ENCODE measurements at regions not wholly inside any gene's neighbourhood (a gene's known extent, or its start where the extent isn't known, plus 50 kb on each side); places are given as distances from the start of the nearest gene placed in this dataset.

DNA sequence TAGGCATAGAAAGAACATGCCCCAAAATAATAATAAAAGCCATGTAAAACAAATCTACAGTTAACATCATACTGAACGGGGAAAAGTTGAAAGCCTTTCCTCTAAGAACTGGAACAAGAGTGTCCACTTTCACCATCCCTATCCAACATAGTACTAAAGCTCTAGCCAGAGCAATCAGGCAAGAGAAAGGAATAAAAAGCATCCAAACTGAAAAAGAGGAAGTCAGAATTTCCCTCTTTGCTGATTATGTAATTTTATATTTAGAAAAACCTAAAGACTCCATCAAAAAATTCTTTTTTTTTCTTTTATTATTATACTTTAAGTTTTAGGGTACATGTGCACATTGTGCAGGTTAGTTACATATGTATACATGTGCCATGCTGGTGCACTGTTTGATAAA is 661.6 kb upstream of the CBLB start:
- no peak for DNase-seq (ENCODE audit: low read depth)

GRCh38 chr3:106531771-106532329 is 663.0 kb upstream of the CBLB start:
- DNase-seq (ENCODE audit: low read depth) = peak; percentile 12

GRCh38 chr3:106533093-106533787 is 664.4 kb upstream of the CBLB start:
- no peak for DNase-seq (ENCODE audit: low read depth)

GRCh38 chr3:106533788-106534160 is 665.0 kb upstream of the CBLB start:
- no peak for DNase-seq (ENCODE audit: low read depth)

- peak; percentile 98 for DNase-seq (ENCODE audit: low read depth)
These were observed 665.4 kb upstream of the CBLB start for GRCh38 chr3:106534206-106534605.

DNA sequence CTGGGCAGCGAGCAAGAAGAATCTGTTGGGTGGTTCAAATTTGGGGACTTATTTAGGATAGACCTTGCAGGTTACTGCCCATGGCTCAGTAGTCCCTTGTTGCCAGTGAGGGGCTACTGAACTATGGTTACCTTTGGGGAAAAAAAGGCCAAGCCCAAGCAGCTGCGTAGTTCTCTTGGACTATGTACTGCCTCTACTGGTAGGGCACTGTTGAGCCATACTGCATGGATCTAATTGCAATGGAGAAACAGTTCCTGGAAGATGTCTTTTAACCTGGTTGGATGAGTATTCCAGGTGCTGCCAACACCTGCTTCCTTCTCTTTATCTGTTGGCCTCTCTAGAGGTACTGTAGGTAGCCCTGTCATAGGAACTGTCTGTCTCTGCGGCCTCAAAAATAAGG is 671.9 kb upstream of the CBLB start:
- no peak for DNase-seq (ENCODE audit: low read depth)

GRCh38 chr3:106542101-106542769 is 673.4 kb upstream of the CBLB start:
- peak; percentile 30 for DNase-seq (ENCODE audit: low read depth)

GRCh38 chr3:106552351-106553043 is 683.7 kb upstream of the CBLB start:
- no peak for DNase-seq (ENCODE audit: low read depth)

GRCh38 chr3:106560451-106560966 is 691.7 kb upstream of the CBLB start:
- peak; percentile 89 for DNase-seq (ENCODE audit: low read depth)

DNA sequence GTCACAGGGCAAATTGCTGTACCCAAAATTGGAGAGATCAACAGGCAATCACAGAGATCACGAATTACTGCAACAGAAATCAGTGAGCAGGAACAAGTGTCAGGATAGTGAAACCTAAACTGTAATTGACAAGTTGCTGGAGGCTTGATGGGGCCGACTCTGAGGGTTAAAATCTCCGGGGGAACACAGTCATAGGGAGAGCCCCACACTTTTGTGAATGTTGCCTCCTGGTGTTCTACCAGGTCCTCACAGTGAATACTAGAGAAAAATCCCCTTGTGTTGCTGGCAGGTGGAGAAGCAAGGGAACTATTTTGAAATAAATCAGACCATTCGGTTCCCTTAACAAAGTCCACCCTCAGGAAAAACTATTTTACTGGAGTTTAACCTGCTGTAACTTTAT is 697.5 kb upstream of the CBLB start:
- peak; percentile 55 for DNase-seq (ENCODE audit: low read depth)

GRCh38 chr3:106570426-106570825 is 701.6 kb upstream of the CBLB start:
- DNase-seq (ENCODE audit: low read depth) = no peak

- no peak for DNase-seq (ENCODE audit: low read depth)
These were observed 704.8 kb upstream of the CBLB start for GRCh38 chr3:106573605-106574004.

DNA sequence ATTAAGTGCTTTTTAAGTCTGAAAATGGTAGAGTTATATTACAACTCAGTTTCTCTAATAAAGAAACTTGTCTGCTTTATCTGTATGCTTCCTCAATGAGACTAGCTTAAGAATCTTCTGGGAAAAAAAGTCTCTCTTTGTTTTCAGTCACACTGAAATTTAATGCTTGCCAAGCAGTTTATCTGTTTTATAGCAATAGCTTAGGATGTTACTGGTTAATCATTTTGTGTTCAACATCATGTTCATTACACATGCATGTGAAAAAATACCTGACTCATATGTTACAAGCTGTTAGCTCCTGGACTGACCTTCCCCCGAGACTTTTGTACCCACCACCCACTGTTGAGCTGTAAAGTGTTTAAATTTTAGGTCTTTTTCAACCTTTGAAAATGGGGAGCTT is 706.2 kb upstream of the CBLB start:
- DNase-seq (ENCODE audit: low read depth) = no peak

- no peak for DNase-seq (ENCODE audit: low read depth)
These were observed 708.4 kb upstream of the CBLB start for GRCh38 chr3:106577241-106577640.

- DNase-seq (ENCODE audit: low read depth) = no peak
These were observed 710.1 kb upstream of the CBLB start for GRCh38 chr3:106578911-106579310.

DNA sequence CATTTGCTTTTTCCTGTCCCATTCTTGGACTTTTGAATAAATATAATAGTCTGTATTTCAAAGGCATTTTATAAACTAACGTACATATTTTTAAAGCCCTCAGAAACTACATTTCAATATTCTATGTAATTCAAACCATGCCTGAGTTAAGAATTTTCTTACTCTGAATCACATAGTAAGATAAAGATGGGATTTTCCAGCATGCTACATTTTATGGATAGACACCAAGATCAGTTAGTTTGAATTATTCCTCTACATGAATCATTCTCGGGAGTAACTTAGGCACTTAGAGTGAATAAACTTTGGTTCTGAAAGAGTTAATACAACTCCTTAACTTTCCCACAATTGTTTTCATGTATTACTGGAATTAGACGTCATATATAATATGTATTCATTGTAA is 713.3 kb upstream of the CBLB start:
- DNase-seq (ENCODE audit: low read depth) = no peak

DNA sequence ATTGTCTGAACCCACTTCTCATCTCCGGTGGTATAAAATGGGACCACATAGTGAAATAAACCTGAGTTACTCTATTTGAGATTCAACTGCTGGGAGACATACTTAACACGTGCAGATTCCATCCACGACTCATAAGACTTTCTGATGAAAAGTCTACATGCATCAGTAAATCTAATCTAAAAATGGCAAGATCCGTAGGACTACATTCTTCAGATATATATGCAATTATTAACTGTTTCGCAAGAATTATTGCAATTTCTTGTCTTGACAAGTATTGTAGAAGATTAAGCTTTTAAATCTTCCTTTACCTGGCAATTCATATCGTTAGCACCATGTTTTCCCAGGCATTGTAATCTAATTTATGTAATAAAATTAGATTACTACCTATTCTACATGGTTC is 718.7 kb upstream of the CBLB start:
- DNase-seq (ENCODE audit: low read depth) = no peak

- DNase-seq (ENCODE audit: low read depth) = no peak
These were observed 719.9 kb upstream of the CBLB start for GRCh38 chr3:106588739-106589138.

DNA sequence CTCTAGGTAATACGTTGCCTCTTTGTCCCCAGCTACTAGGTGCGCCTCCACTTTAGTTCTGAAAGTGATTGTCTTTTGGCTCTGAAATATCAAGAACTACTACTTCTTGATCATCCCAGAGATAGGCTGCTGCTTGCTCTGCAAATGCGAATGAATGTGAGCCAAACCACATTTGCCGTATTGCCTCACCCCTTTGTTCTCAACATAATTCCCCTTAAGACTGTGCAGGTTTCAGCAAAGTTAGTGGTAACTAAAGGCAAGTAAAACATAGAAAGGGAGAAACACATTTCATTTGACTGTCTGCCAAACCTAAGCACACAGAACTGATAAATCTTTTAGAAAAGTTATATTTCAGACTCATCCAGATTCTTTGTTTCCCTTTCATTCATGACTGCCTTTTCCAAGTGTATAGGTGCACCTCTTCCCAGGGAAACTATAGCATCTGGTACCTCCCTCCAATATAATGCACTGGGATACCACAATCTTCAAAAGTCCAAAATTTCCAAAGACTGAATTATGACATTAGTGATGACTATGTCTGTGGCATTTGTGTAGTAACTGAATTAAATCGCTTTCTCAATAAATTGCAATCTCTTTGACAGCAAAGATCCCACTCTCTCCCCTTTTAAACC is 720.6 kb upstream of the CBLB start:
- DNase-seq (ENCODE audit: low read depth) = peak; percentile 74

DNA sequence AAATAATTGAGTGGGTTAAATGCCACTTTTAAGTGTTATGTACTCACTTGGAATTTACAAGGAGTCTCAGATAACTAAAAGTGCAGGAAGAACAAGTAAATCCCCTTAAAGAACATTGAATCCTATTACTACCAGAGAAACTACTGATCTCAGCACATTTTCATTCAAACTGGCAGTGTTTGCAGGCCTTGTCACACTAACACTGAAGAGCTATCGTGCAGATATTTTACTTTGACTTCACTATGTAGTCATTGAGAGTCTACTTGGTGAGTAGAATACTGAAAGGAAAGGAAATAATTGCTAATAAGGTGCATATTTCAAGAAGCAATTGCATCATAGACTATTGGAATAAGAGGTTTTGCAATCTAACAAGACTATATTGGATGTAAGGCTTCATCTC is 721.4 kb upstream of the CBLB start:
- DNase-seq (ENCODE audit: low read depth) = no peak

DNA sequence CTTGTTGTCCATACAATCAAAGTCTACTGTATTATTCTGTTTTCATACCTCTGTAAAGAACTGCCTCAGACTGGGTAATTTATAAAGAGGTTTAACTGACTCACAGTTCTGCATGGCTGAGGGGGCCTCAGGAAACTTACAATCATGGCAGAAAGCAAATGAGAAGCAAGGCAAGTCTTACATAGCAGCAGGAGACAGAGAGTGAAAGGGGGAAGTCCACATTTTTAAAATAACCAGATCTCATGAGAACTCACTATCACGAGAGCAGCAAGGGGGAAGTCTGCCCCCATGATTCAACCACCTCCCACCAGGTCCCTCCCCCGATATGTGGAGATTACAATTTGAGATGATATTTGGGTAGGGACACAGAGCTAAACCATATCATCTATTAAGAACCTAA is 724.6 kb upstream of the CBLB start:
- no peak for DNase-seq (ENCODE audit: low read depth)

DNA sequence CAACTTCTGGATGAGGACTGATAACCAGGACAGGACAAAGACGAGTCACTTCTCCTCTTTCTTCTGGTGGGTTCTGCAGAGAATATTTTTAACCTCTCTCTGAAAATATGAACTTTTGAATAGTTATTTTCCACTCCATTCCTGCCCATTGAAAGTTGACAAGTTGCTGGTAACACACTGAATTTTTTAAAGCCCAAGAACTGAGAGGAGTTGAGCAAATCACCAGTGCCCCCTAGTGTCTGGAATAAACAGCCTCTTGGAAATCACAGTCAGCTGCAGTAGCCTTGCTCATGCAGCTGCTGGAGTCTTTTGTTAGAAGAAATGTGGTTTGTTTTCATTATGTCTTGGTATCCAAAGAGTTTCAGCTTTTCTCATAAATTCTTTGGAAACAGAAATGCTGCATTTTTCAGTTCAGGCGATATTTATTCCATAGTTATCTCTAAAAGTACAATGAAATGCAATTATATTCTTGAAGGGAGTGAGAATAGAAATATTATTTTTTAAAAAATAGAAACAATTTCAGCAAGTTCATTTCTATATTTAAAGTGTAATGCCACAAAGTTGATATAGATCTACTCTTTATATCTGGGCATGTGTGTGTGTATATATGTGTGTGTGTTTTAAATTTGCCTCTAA is 741.0 kb upstream of the CBLB start:
- peak; percentile 88 for DNase-seq (ENCODE audit: low read depth)
